Erythroblast (primary cell): ENCODE measurements at regions not wholly inside any gene's neighbourhood (a gene's known extent, or its start where the extent isn't known, plus 50 kb on each side); places are given as distances from the start of the nearest gene placed in this dataset.

Experiments used
- GATA1 ChIP-seq: IDR thresholded peaks from 2 replicates; pipeline ENCODE4 v1.6.1; 2011; ENCODE audit warnings: low read depth, mild to moderate bottlenecking, control low read depth, low read length, moderate library complexity
- POLR2A ChIP-seq: IDR thresholded peaks from 2 replicates; pipeline ENCODE4 v1.6.1; 2011; ENCODE audit warnings: mild to moderate bottlenecking, low read length

GRCh38 chr10:85492684-85493083 is 873.9 kb downstream of the GRID1 start:
- TF ChIP-seq POLR2A (no peak), GATA1 (no peak)
